GM18508 (cell line): ENCODE measurements at regions not wholly inside any gene's neighbourhood (a gene's known extent, or its start where the extent isn't known, plus 50 kb on each side); places are given as distances from the start of the nearest gene placed in this dataset.
"Not testable (repeated sequence)": the region's sequence is repeated elsewhere in the genome, so short reads cannot be mapped to it uniquely, and the experiment has no call there.

Experiments
- ATAC-seq: cut with Tn5 transposase; IDR thresholded peaks from one replicate; pipeline ENCODE4 v1.9.1; 2021; ENCODE audit warnings: moderate number of reproducible peaks; ENCODE audit not compliant: insufficient read depth, unreplicated experiment

- ATAC-seq: no peak
Measured at GRCh38 chr11:24264868-24265267, 232.0 kb upstream of the LUZP2 start.

GRCh38 chr11:24267014-24267413, 229.8 kb upstream of the LUZP2 start:
- no peak for ATAC-seq

- no peak for ATAC-seq
Measured at GRCh38 chr11:24271798-24272197, 225.1 kb upstream of the LUZP2 start.

GRCh38 chr11:24274214-24274781, 222.6 kb upstream of the LUZP2 start:
- not testable (repeated sequence) for ATAC-seq

GRCh38 chr11:24286238-24286637, 210.6 kb upstream of the LUZP2 start:
- ATAC-seq: no peak

- no peak for ATAC-seq
Measured at GRCh38 chr11:24289301-24289700, 207.6 kb upstream of the LUZP2 start.

GRCh38 chr11:24293964-24294363, 202.9 kb upstream of the LUZP2 start:
- no peak for ATAC-seq

GRCh38 chr11:24295360-24295759, 201.5 kb upstream of the LUZP2 start:
- no peak for ATAC-seq

- no peak for ATAC-seq
Measured at GRCh38 chr11:24297461-24297860, 199.4 kb upstream of the LUZP2 start.

GRCh38 chr11:24298146-24298545, 198.7 kb upstream of the LUZP2 start:
- ATAC-seq: no peak

- ATAC-seq: no peak
Measured at GRCh38 chr11:24311974-24312373, 184.9 kb upstream of the LUZP2 start.

GRCh38 chr11:24312464-24313238, 184.2 kb upstream of the LUZP2 start:
- ATAC-seq: no peak

- ATAC-seq: no peak
Measured at GRCh38 chr11:24321229-24321628, 175.6 kb upstream of the LUZP2 start.

- no peak for ATAC-seq
Measured at GRCh38 chr11:24324211-24324610, 172.6 kb upstream of the LUZP2 start.

- ATAC-seq: no peak
Measured at GRCh38 chr11:24344222-24344621, 152.6 kb upstream of the LUZP2 start.

GRCh38 chr11:24348908-24349307, 147.9 kb upstream of the LUZP2 start:
- ATAC-seq: no peak

GRCh38 chr11:24351179-24351578, 145.7 kb upstream of the LUZP2 start:
- ATAC-seq: no peak

GRCh38 chr11:24356501-24356900, 140.4 kb upstream of the LUZP2 start:
- ATAC-seq: no peak

- no peak for ATAC-seq
Measured at GRCh38 chr11:24357620-24358410, 139.0 kb upstream of the LUZP2 start.

GRCh38 chr11:24372491-24372890, 124.4 kb upstream of the LUZP2 start:
- no peak for ATAC-seq

GRCh38 chr11:24373516-24373915, 123.3 kb upstream of the LUZP2 start:
- ATAC-seq: no peak
